ENCODE measurements at regions not wholly inside any gene's neighbourhood (a gene's known extent, or its start where the extent isn't known, plus 50 kb on each side); places are given as distances from the start of the nearest gene placed in this dataset.
"Not testable (repeated sequence)": the region's sequence is repeated elsewhere in the genome, so short reads cannot be mapped to it uniquely, and the experiment has no call there.

DNA sequence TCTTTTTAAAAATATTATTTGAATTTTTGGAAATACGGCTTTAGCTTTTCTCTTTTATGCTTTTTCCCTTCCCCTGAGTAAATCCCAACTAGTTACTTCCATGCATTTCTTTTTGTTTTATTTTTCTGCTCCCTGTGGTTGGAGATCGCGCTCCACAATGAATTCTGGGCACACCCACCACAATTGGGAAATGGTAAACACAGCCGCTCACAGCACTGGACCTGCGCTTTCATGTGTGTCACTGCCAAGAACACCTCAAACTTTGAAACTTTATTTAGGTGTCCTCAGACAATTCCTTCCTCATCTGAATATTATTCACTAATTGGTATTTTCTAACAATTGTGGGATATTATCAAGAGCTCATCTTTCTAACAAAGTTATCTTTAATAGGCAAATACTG is 82.8 kb upstream of the TMEM18 start:
- DNase-seq (ENCODE audit: low spot score), result no peak

DNA sequence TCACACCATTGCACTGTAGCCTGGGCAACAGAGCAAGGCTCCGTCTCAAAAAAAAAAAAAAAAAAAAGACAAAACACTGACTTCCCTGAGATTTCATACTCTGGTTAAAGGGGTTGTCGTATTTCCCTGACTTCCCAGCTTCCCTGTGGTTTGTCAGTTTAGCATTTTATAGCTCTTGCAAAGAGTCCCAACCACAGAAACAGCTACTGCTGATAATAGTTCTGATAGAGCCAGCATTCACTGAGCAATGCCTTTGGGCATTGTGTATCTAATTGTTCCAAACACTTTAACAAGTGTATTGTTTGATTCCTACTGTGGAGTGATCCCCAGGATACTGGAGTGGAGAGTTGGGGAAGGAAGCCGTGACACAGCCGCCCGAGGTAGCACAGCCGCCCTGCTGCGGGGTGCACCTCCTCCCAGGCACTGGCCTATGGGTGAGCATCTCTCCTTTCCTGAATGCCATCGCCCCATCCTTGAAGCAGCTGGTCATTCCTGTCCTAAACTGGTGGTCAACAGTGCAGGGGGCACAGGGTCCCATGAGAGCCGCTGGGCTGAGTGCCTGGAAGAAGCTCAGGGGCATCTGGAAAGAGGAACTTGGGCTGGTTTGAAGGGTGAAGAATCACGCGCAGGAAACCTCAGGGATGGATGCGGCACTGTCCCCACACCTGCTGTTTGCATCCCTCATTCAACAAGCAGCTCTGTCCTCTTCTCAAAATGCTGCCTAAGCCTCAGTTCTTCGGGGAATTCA is 81.0 kb upstream of the TMEM18 start:
- no peak for DNase-seq (ENCODE audit: low spot score)

DNA sequence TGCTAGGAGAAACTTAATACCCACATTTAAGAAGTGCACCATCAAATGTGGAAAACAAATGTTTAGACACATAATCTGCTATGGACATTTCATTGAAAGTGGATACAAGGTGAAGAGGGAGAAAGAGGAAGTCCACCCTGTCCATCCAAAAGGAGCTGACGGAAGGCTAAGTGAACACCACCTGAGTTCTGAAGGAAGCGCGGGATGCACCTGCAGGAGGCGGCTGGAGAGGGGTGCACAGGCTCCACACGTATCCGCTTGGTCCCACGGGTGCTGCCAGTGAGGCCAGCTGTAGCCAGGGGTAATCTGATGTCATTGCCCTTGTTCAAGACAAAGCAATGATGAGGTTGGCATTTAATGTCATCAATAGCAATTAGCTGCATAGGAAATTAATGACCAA is 75.9 kb upstream of the TMEM18 start:
- no peak for DNase-seq (ENCODE audit: low spot score)

DNA sequence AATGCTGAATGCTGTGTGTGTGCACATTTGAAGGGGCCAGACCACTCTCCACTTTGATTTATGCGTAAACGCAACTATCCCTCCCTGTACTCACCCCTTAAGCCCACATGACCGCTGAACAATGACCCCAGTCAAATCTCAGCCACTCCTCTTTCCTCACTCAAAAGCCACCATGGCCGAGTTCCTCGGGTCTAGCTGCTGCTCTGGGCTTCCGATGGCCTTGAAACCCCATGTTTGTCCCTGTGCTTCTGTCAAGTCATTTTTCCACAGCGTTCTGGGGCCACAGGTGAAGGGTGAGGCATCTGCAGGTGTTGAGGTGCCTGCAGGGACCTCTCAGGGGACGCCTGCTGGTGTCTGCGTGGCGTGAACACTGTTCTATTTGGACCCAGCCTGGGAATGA is 74.3 kb upstream of the TMEM18 start:
- no peak for DNase-seq (ENCODE audit: low spot score)

DNA sequence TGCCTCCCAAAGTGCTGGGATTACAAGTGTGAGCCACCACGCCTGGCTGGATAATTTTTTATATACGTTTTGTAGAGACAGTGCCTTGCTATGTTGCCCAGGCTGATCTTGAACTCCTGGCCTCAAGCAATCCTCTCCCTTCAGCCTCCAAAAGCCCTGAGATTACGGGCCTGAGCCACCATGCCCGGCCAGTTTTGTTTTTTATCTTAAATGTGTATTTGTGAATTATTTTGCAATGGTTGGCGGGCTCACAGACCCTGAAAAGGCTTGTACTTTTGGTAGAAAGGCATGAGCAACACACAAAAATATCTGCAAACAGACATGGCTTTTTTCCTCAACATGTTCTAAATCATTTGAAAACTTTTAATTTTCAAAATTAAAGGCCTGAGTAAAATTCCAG is 73.4 kb upstream of the TMEM18 start:
- DNase-seq (ENCODE audit: low spot score), result no peak

DNA sequence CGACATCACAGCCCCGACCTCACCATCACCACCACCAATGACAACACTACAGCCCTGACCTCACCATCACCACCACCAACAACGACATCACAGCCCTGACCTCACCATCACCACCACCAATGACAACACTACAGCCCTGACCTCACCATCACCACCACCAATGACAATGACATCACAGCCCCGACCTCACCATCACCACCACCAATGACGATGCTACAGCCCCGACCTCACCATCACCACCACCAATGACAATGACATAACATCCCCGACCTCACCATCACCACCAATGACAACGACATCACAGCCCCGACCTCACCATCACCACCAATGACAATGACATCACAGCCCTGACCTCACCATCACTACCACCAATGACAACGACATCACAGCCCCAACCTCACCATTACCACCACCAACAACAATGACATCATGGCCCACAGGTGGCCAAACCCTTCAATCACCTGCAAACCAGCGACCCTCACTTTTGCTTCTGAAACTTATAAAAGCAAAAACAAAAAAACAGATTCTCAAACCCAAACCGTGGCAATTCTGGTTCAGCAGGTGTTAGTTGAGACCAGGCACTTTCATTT is 70.7 kb upstream of the TMEM18 start:
- DNase-seq (ENCODE audit: low spot score), result no peak

DNA sequence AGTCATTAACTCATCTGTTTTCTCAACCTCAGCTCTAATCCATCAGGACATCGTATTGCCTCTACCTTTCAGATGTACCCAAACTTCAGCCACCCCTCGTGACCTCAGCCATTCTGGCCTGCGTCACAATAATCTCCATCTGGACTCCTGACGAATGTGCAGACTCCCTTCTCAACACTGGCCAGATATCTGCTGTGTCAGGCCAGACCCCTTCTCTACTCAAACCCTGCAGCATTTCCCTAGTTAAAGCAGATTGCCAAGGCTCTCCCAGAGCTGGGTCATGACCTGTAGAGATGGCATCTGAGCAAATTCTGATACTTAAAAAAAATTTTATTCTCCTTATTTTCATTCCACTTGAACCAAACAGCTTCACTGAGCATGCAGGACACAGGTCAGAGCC is 69.5 kb upstream of the TMEM18 start:
- DNase-seq (ENCODE audit: low spot score), result no peak

DNA sequence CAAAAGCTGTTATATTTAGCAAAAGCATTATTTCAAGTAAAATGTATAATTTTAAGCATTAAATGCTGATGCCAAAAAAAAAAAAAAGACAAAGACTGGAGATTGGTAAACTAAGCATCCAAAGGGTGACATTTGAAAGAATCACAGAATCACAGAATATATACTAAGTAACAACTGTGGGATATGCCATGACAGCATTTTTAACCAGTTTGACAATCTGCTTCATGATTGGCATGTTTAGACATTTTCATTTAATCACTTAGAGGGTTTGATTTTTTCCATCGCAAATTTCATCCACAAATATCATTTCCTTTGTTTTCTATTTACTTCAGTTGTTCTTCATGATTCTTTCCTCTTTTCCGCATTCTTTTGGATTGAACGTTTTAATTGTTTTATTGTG is 66.9 kb upstream of the TMEM18 start:
- DNase-seq (ENCODE audit: low spot score), result no peak

DNA sequence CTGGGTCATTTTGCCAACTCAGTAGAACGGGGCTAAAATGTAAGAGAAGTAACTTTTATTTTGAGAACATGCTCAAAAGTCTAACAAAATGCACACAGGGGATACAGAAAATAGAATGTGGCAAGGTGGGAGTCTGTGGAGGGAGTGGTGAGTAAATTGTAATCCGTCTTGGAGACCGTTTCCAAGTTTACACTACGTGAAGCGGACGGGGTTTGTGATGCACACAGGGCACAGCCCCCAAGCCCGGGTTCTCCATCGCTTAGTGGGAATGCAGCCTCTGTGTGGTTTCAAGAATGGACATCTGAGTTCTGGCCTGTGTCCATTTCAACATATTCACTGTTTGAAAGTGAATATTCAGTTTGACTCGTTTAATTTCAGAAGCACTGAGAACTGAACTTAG is 65.0 kb upstream of the TMEM18 start:
- DNase-seq (ENCODE audit: low spot score), result no peak

DNA sequence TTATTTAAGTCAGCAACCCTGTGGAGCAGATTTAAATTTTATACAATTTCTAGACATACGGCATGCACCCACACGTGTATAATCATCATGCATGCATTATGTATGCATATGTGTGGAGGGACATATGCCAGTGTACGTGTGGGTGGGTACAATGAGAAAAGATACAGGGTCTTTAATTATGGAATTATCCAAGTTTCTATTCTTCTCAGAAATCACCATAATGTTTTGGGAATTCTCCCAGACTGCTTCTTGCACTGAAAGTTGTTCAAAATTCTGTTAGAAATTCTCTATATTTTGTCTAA is 63.9 kb upstream of the TMEM18 start:
- no peak for DNase-seq (ENCODE audit: low spot score)

DNA sequence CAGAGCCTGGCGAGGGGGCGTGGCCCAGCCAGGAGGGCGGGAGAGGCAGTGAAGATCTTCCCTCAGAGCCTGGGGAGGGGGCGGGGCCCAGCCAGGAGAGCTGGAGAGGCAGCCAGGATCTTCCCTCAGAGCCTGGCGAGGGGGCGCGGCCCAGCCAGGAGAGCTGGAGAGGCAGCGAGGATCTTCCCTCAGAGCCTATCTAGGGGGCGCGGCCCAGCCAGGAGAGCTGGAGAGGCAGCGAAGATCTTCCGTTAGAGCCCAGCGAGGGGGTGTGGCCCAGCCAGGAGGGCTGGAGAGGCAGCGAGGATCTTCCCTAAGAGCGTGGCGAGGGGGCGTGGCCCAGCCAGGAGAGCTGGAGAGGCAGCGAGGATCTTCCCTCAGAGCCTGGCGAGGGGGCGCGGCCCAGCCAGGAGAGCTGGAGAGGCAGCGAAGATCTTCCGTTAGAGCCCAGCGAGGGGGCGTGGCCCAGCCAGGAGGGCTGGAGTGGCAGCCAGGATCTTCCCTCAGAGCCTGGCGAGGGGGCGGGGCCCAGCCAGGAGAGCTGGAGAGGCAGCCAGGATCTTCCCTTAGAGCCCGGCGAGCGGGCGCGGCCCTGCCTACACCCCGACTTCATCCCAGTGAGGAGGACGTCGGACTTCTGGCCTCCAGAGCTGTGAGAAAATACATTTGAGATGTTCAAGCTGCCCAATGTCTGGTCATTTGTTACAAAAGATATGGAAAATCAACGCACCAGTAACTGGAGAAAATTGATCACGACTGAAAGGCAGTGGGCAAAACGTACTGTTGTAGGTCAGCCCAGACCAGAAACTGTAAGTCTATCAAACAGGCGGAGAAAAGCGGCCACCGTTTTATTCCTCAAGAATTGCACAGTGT is 63.4 kb upstream of the TMEM18 start:
- DNase-seq (ENCODE audit: low spot score), result peak; percentile 65

DNA sequence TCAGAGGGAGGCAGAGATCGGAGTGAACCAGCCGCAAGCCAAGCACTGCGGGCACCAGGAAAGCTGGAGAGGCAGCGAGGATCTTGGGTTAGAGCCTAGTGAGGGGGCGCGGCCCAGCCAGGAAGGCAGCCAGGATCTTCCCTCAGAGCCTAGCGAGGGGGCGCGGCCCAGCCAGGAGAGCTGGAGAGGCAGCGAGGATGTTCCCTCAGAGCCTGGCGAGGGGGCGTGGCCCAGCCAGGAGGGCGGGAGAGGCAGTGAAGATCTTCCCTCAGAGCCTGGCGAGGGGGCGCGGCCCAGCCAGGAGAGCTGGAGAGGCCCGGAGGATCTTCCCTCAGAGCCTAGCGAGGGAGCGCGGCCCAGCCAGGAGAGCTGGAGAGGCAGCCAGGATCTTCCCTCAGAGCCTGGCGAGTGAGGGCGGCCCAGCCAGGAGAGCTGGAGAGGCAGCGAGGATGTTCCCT is 62.7 kb upstream of the TMEM18 start:
- not testable (repeated sequence) for DNase-seq (ENCODE audit: low spot score)

DNA sequence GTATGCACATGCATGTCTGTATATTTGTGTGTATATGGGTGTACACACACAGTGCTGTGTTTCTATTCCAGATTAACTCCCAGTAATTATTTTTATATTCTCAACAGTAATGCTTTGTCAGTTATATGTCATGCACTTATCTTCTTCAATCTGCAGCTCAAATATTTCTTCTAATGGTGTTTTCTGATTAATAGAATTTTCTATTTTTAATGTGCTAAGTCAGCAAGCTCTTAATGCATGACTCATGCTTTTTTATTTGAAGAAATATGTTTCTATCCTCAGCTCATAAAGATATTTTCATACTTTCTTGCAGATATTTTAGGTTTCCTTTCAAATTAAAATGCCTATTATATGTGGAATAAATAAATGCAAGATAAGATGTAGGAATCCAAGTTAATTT is 59.7 kb upstream of the TMEM18 start:
- DNase-seq (ENCODE audit: low spot score), result no peak

DNA sequence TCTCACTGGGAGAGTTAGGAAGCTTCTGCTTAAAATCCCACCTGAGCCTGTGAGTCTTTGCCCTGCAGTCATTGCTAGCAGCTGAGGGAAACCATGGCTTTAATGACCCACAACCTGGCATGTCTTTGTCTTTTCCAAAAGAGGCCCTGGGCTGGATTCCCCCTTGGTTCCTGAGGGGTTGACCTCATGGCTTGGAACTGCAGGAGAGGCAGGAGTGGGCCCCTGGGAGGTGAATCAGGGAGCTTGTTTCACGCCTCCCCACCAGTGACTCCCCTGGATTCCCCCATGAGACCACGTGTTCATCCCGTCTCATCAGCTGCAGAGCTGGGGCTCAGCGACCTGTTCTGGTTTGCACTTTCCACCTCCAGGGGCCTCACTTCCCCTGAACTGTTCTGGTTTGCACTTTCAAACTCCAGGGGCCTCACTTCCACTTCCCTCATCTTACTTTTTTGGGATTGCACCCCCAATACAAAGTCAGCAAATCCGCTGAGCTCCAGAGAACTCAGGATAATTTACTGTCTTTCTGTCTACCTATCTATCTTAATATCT is 58.5 kb upstream of the TMEM18 start:
- no peak for DNase-seq (ENCODE audit: low spot score)

DNA sequence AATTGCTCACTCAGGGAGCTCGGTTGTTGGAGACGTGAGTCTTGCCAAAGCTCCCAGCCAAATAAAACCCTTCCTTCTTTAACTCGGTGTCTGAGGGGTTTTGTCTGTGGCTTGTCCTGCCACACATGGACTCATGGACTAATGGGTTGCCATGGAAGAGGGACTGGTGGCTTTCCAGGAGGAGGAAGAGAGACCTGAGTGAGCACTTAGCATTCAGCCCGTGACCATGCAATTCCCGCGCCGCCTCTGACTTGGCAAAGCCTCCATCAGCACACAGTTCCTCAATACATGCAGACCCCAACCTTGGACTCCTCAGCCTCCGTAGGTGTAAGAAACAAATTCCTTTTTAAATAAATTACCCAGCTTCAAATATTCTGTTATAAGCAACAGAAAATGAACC is 57.3 kb upstream of the TMEM18 start:
- DNase-seq (ENCODE audit: low spot score), result no peak

DNA sequence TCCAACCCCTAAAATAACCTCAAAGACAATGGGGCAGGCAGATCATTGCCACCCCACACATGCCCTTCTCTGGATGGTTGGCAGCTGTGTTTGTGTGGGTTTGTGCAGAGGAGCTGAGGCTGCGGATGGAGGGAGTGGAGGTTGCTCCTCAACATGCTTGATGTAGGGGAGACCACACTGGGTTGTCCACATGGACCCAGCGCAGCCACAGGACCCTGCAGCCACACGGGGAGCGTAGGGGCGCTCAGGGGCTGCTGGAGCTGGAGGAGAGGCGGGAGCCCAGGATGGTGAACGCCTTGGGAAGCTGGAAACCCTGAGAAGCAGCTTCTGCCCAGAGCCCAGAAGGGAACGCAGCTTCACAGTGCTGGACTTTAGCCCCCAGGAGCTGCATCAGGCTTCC is 56.3 kb upstream of the TMEM18 start:
- DNase-seq (ENCODE audit: low spot score), result no peak

DNA sequence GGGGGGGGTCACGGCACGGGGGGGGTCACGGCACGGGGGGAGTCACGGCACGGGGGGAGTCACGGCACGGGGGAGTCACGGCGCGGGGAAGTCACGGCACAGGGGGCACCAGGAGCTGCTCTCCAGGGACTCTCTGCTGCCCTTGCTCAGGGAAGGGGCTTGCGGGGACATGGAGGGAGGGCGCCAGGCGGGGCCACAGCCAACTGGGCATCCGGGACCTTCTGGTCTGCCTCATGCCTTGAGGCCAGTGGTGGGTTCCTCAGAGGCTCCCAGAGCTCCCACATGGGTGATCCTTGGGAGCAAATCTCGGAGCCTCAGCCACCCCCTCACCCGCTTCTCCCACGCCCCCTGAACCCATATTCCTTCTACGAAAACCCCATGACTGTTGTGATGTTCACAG is 55.8 kb upstream of the TMEM18 start:
- DNase-seq (ENCODE audit: low spot score), result no peak

DNA sequence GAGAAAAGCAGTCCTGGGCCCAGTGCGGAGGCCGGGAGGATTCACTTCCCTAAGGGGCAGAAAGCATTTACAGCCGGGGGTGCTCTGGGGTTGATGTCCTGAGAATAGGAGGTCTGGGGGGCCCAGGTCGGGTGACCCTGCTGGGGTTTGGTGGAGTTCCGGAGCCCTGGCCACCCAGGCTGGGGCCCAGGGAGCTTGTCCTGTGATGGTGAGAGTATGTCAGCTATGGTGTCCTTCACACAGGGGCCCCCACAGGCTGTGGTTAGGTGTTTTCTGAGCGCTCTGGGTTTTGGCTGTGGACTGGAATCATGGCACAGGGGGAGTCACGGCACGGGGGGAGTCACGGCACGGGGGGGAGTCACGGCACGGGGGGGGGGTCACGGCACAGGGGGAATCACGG is 54.5 kb upstream of the TMEM18 start:
- no peak for DNase-seq (ENCODE audit: low spot score)

DNA sequence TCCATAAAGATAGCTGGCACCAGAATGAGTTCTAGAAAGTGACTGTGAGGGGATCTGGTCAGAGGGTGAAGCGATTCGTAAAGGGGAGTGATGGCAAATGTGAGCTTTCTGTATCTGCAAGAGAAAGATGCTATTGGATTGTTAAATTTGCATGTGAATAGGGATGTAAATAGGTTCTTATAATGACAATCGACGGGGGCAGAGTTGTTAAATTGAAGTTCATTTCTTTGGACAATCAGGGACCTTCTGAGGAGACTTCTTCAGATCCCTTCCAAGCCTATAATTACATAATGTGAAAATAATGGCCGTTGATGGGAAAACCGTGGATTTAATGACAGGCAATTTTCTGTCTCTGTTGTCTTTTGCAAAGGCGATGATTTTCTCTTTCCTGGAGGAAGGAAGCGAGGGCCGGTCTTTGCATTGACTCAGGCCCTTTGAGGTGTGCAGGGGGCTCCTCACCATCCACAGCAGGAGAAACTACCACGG is 52.2 kb upstream of the TMEM18 start:
- no peak for DNase-seq (ENCODE audit: low spot score)

DNA sequence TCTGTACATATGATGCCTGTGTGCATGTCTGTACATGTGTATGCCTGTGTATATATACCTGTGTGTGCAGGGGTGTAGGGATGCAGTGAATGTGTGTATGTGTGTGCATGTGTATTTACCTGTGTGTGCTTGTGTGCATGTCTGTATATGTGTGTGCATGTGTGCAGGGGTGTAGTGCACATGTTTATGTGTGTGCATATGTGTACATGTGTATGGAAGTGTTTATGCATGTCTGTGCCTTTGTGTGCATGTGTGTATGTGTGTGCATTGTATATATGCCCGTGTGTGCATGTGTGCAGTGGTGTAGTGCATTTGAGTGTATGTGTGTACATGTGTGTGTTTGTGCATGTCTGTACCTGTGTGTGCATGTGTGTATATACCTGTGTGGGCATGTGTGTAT is 51.0 kb upstream of the TMEM18 start:
- no peak for DNase-seq (ENCODE audit: low spot score)

DNA sequence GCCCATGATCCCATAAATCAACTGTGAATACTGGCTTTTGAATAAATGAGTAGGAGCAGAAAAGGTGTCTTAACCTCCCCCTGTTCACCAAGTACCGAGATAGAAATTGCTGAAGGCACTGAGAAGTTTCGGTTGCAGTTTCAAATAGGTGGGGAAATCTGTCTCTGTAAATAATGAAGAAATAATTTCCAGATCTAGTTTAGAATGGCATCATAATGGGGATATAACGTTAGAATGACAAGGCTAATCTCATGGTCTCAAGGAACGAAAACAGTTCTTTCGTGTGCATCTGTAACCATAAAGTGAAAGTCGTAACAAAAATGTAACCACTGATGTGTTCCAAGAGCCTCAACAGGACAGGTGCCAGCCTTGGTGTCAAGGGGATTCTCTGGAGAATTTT is 49.9 kb upstream of the TMEM18 start:
- DNase-seq (ENCODE audit: low spot score), result no peak
